SK-N-SH (cell line): ENCODE measurements at regions not wholly inside any gene's neighbourhood (a gene's known extent, or its start where the extent isn't known, plus 50 kb on each side); places are given as distances from the start of the nearest gene placed in this dataset.

Experiments used
- CTCF ChIA-PET: fragments of 300-600, 350-600 bp; formaldehyde crosslinking; extraction: SDS; loops from one replicate; lab custom pipeline; 2021; lab: Yijun Ruan, JAX
- POLR2A ChIA-PET: fragments of 350-600 bp; sonication (Branson Sonifier 250); formaldehyde crosslinking; extraction: SDS; loops from one replicate; lab custom pipeline; 2020; ENCODE audit warnings: antibody characterized with exemption, inconsistent platforms; lab: Yijun Ruan, JAX
- DNase-seq: peaks from one replicate; pipeline ENCODE4 v3.0.0; 2012
- H2AFZ ChIP-seq: fragments of 200-600 bp; sonication (generic); 2 replicates; pipeline ENCODE4 v1.8.1; 2016; ENCODE audit warnings: antibody characterized with exemption, mild to moderate bottlenecking, low read depth
- H3F3A ChIP-seq: fragments of 200-600 bp; sonication (generic); replicated peaks from 2 replicates; pipeline ENCODE3; 2016; ENCODE audit warnings: antibody characterized with exemption, mild to moderate bottlenecking; ENCODE audit not compliant: insufficient read depth
- H3K27ac ChIP-seq, 2 experiments: fragments of 200-500 bp in 1 of 2; fragments of 200-600 bp in 1 of 2; sonication (Bioruptor generic) in 1 of 2; sonication (generic), shearing (Covaris generic) in 1 of 2; 2 replicates each; pipeline versions ENCODE4 v1.5.1 to v1.6.1; 2014 to 2016; ENCODE audit warnings: low read depth in 2 of 2, inconsistent platforms in 1 of 2, low read length in 1 of 2, mild to moderate bottlenecking in 1 of 2, mixed read lengths in 1 of 2
- H3K27me3 ChIP-seq: fragments of 200-600 bp; sonication (generic), shearing (Covaris generic); 2 replicates; pipeline ENCODE4 v1.6.1; 2016; ENCODE audit warnings: mixed run types; ENCODE audit not compliant: insufficient read depth
- H3K36me3 ChIP-seq, 2 experiments: fragments of 200-500 bp in 1 of 2; fragments of 200-600 bp in 1 of 2; sonication (Bioruptor generic) in 1 of 2; sonication (generic) in 1 of 2; replicated peaks in 1 of 2; 2 replicates each; pipeline versions ENCODE3 to v1.5.1; 2014 to 2016; ENCODE audit warnings: low read length in 1 of 2, mild to moderate bottlenecking in 1 of 2; ENCODE audit not compliant: insufficient read depth in 2 of 2, control insufficient read depth in 1 of 2
- H3K4me1 ChIP-seq, 2 experiments: fragments of 200-500 bp in 1 of 2; fragments of 200-600 bp in 1 of 2; sonication (Bioruptor generic) in 1 of 2; sonication (generic), shearing (Covaris generic) in 1 of 2; 2 replicates each; pipeline versions ENCODE4 v1.5.1 to v1.6.1; 2014 to 2016; ENCODE audit warnings: low read depth in 1 of 2, low read length in 1 of 2, mixed run types in 1 of 2; ENCODE audit not compliant: insufficient read depth in 2 of 2, control insufficient read depth in 1 of 2
- H3K4me2 ChIP-seq: fragments of 200-600 bp; sonication (generic), shearing (Covaris generic); 2 replicates; pipeline ENCODE4 v1.6.1; 2017; ENCODE audit warnings: mixed run types
- H3K4me3 ChIP-seq, 2 experiments: fragments of 200-500 bp in 1 of 2; fragments of 200-600 bp in 1 of 2; sonication (Bioruptor generic) in 1 of 2; sonication (generic), shearing (Covaris generic) in 1 of 2; 2 replicates each; pipeline versions ENCODE4 v1.5.1 to v1.8.1; 2014 to 2016; ENCODE audit warnings: low read depth in 2 of 2, inconsistent platforms in 1 of 2, low read length in 1 of 2, mild to moderate bottlenecking in 1 of 2, mixed read lengths in 1 of 2, moderate library complexity in 1 of 2
- H3K79me2 ChIP-seq: fragments of 200-600 bp; sonication (generic); 2 replicates; pipeline ENCODE4 v1.8.1; 2017; ENCODE audit warnings: mild to moderate bottlenecking; ENCODE audit not compliant: insufficient read depth
- H3K9ac ChIP-seq: fragments of 200-600 bp; sonication (generic); 2 replicates; pipeline ENCODE4 v1.6.1; 2017; ENCODE audit warnings: mixed run types
- H3K9me2 ChIP-seq: fragments of 200-600 bp; sonication (generic); 2 replicates; pipeline ENCODE4 v1.6.1; 2017; ENCODE audit warnings: mixed run types
- H3K9me3 ChIP-seq: fragments of 200-600 bp; sonication (generic); 2 replicates; pipeline ENCODE4 v1.6.1; 2017; ENCODE audit warnings: mixed run types, mild to moderate bottlenecking, moderate library complexity
- H4K20me1 ChIP-seq: fragments of 200-600 bp; sonication (generic); 2 replicates; pipeline ENCODE4 v1.6.1; 2017; ENCODE audit warnings: mild to moderate bottlenecking, mixed run types; ENCODE audit not compliant: insufficient read depth
- EZH2phosphoT487 ChIP-seq: fragments of 200-600 bp; sonication (generic); IDR thresholded peaks from 2 replicates; pipeline ENCODE4 v1.6.1; 2017; ENCODE audit warnings: low read depth, mixed run types, mild to moderate bottlenecking, antibody characterized with exemption, moderate library complexity, borderline replicate concordance
- FOXJ3 ChIP-seq: sonication (generic); formaldehyde crosslinking; IDR thresholded peaks from 2 replicates; pipeline ENCODE4 v1.5.1; 2020; ENCODE audit warnings: mild to moderate bottlenecking, missing genetic modification reagents
- GATA2 ChIP-seq: sonication (generic); formaldehyde crosslinking; IDR thresholded peaks from 2 replicates; pipeline ENCODE4 v1.5.0; 2020; ENCODE audit warnings: mild to moderate bottlenecking, missing genetic modification reagents
- MXI1 ChIP-seq: IDR thresholded peaks from 2 replicates; pipeline ENCODE4 v1.6.1; 2012; ENCODE audit warnings: mild to moderate bottlenecking, low read depth, low read length, improper control_type of control experiment
- NFIC ChIP-seq: IDR thresholded peaks from 2 replicates; pipeline ENCODE4 v1.4.0; 2012; ENCODE audit warnings: borderline replicate concordance
- NRF1 ChIP-seq: IDR thresholded peaks from 2 replicates; pipeline ENCODE4 v1.6.1; 2012; ENCODE audit warnings: low read depth, mild to moderate bottlenecking, low read length
- POLR2AphosphoS5 ChIP-seq: IDR thresholded peaks from 2 replicates; pipeline ENCODE4 v1.6.1; 2012; ENCODE audit warnings: low read depth, low read length
- RAD21 ChIP-seq: IDR thresholded peaks from 2 replicates; pipeline ENCODE4 v1.6.1; 2012; ENCODE audit warnings: mild to moderate bottlenecking, low read length
- SMC3 ChIP-seq: IDR thresholded peaks from 2 replicates; pipeline ENCODE4 v1.6.1; 2012; ENCODE audit warnings: low read depth, low read length, improper control_type of control experiment
- TCF12 ChIP-seq: IDR thresholded peaks from 2 replicates; pipeline ENCODE4 v1.4.0; 2012
- WGBS: methylation state at CpG from one replicate; pipeline ENCODE4 v1.1.6; 2017; ENCODE audit warnings: low lambda C conversion rate; 5-methylcytosine and 5-hydroxymethylcytosine counted together
- TF ChIP-seq, protein P1 (sequence below): IDR thresholded peaks from 2 replicates; pipeline ENCODE4; 2012

DNA sequence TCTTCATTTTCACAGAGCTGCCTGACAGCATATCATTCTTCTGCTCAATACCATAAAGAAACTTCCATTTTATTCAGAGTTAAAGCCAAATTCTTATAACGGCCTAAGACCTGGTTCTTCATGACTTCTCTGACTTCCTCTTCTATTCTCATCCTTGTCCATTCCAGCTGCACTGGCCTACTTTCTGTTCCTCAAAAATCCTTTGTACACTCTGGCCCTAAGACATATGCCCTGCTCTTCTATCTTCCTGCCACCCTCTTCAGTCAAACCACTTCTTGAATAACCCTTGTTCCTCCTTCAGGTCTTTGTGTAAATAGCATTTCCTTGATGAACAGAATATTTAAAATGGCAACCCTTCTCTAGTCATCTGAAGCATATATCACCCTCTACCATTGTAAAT, 1338.7 kb upstream of the ADGRL2 start:
- 74% methylated on average over 1 of the region's 1 CpG for WGBS
- Histone ChIP-seq H3K4me3 (no peak overlapping the region), H2AFZ (no peak overlapping the region), H3K9me2 (no peaks in the 10 kb centered on the region), H3K79me2 (no peaks in the 10 kb centered on the region), H3F3A (no peaks in the 10 kb centered on the region), H3K36me3 (no peaks in the 10 kb centered on the region), H3K9ac (no peak overlapping the region), H3K4me1 (no peaks in the 10 kb centered on the region), H3K4me2 (no peak overlapping the region), H3K27ac (no peak overlapping the region), H3K9me3 (no peaks in the 10 kb centered on the region), H4K20me1 (no peaks in the 10 kb centered on the region), H3K27me3 (no peaks in the 10 kb centered on the region)
- no peak for DNase-seq
- no peak for TF ChIP-seq SMC3
- no peak for TF ChIP-seq TCF12
- no peak for TF ChIP-seq NRF1
- TF ChIP-seq GATA2 (CRISPR knock-in tag), result no peak
- CTCF ChIA-PET, result no interaction called here
- POLR2A ChIA-PET, result no interaction called here

DNA sequence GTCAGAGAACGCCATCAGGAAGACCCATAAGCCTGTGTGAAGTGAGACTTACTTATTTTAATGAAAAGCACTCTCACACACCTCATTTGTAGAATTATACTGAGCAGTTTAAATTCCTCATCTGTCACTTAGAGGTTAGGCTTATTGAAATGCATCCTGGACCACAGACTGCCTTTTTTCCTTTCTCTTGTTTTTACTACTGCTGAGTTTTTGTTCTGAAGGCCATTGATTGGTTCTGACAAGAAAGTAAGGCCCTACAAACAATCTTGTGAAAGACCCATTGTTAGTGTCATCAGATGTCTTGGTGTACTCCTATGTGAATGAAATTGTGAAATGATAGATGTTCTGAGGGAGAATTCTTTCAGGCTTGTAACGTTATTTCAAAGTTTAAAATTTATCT, 1343.3 kb upstream of the ADGRL2 start:
- H3K9ac ChIP-seq, result no peak overlapping the region
- no peaks in the 10 kb centered on the region for H4K20me1 ChIP-seq
- DNase-seq, result no peak
- H3K36me3 ChIP-seq, result no peaks in the 10 kb centered on the region
- 34% methylated on average over 2 of the region's 2 CpGs for WGBS
- H3K79me2 ChIP-seq, result no peaks in the 10 kb centered on the region
- H3K27me3 ChIP-seq, result no peaks in the 10 kb centered on the region
- ChIA-PET POLR2A (no interaction called here), CTCF (no interaction called here)
- H3K4me1 ChIP-seq, result no peaks in the 10 kb centered on the region
- no peak overlapping the region for H3K4me3 ChIP-seq
- H3K4me2 ChIP-seq, result no peak overlapping the region
- TF ChIP-seq FOXJ3 (CRISPR knock-in tag) (no peak), POLR2AphosphoS5 (no peak), NFIC (no peak), EZH2phosphoT487 (no peak), MXI1 (no peak)
- TF ChIP-seq, protein P1, sequence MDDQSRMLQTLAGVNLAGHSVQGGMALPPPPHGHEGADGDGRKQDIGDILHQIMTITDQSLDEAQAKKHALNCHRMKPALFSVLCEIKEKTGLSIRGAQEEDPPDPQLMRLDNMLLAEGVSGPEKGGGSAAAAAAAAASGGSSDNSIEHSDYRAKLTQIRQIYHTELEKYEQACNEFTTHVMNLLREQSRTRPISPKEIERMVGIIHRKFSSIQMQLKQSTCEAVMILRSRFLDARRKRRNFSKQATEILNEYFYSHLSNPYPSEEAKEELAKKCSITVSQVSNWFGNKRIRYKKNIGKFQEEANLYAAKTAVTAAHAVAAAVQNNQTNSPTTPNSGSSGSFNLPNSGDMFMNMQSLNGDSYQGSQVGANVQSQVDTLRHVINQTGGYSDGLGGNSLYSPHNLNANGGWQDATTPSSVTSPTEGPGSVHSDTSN, result no peak
- no peak overlapping the region for H2AFZ ChIP-seq
- no peak overlapping the region for H3K27ac ChIP-seq
- no peaks in the 10 kb centered on the region for H3K9me3 ChIP-seq
- H3F3A ChIP-seq, result no peaks in the 10 kb centered on the region
- H3K9me2 ChIP-seq, result no peaks in the 10 kb centered on the region

DNA sequence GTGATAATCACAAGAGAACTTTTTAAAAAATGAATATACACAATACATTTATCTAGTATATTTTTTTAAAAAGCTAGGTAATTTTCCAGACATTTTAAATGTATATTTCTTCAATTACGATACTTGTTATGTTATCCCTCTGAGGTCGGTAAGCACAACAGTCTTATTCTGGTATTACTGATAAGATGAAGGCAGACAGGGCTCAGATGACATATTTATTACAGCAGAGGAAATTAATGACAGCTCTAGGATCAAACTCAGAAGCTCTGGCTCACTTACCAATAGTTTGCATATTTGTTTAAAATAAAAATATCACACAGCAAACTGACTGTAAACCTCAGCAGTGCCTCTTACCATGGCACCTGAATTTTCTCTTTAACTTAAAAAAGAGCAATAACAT, 1347.0 kb upstream of the ADGRL2 start:
- Histone ChIP-seq H3K4me3 (no peak overlapping the region), H3K36me3 (no peaks in the 10 kb centered on the region), H3K27me3 (no peaks in the 10 kb centered on the region), H2AFZ (no peak overlapping the region), H3F3A (no peaks in the 10 kb centered on the region), H3K9me3 (no peaks in the 10 kb centered on the region), H3K4me1 (no peaks in the 10 kb centered on the region), H3K9me2 (no peaks in the 10 kb centered on the region), H3K9ac (no peak overlapping the region), H3K27ac (no peak overlapping the region), H3K79me2 (no peaks in the 10 kb centered on the region), H3K4me2 (no peak overlapping the region), H4K20me1 (no peaks in the 10 kb centered on the region)
- ChIA-PET CTCF (no interaction called here), POLR2A (no interaction called here)
- no peak for TF ChIP-seq RAD21
- TF ChIP-seq, protein P1, result no peak
- DNase-seq, result no peak
- whole genome bisulfite sequencing, result 76% methylated on average over 2 of the region's 2 CpGs
